ENCODE measurements at regions not wholly inside any gene's neighbourhood (a gene's known extent, or its start where the extent isn't known, plus 50 kb on each side); places are given as distances from the start of the nearest gene placed in this dataset.
A peak's percentile ranks its signal among the peaks of the same experiment; 100 is the strongest.

- in situ Hi-C loops (cut with MboI), result no loop called here
- H3K9ac ChIP-seq (ENCODE audit: insufficient read depth in 1 of 2, low read depth in 2 of 2, low read length in 2 of 2), result no peak overlapping the region
- ChIA-PET POLR2A (no interaction called here), CTCF (ENCODE audit: low intra/inter-chr PET ratio) (no interaction called here)
- H3K4me2 ChIP-seq (ENCODE audit: insufficient read depth, low read length), result no peak overlapping the region
- intact Hi-C loops (cut with micrococcal nuclease), result no loop called here
- H3K4me3 ChIP-seq, result no peak overlapping the region
- no peak overlapping the region; the same call in 2 of the 3 replicates for H3K27ac ChIP-seq (ENCODE audit: extremely low read depth, low read depth, low read length)
- no peaks in the 10 kb centered on the region for H3K36me3 ChIP-seq (ENCODE audit: control insufficient read depth, insufficient read depth, low read length)
- H3K79me2 ChIP-seq (ENCODE audit: control insufficient read depth, insufficient read depth, low read length), result no peaks in the 10 kb centered on the region
- H3K9me3 ChIP-seq (replicated peaks; ENCODE audit: control insufficient read depth, insufficient read depth, low read depth, low read length), result no peaks in the 10 kb centered on the region
- TF ChIP-seq RFX1 (IDR thresholded peaks at IDR 0.05), result peak; percentile 34; the same call in 1 of the 2 replicates
- no peak for TF ChIP-seq HMBOX1 (IDR thresholded peaks at IDR 0.05)
- no peak for FAIRE-seq
- WGBS (ENCODE audit: insufficient coverage, low coverage, missing lambda C conversion rate), result 54% methylated on average over 3 of the region's 3 CpGs
- no peaks in the 10 kb centered on the region for H3K9me1 ChIP-seq (ENCODE audit: control insufficient read depth, insufficient read depth, low read length)
- no peak for DNase-seq (ENCODE audit: extremely low read depth in 1 of 4, low spot score in 3 of 4)
- H2AFZ ChIP-seq (ENCODE audit: low read depth, low read length), result peak overlapping the region; percentile 62
- BruUV-seq (replicated peaks), result no TSS peak
- no peaks in the 10 kb centered on the region for H4K20me1 ChIP-seq (replicated peaks; ENCODE audit: control insufficient read depth, insufficient read depth, low read length)
- peak; percentile 65; the same call in 2 of the 3 replicates for ATAC-seq
- no peaks in the 10 kb centered on the region for H3K27me3 ChIP-seq (ENCODE audit: control insufficient read depth in 2 of 2, insufficient read depth in 2 of 2, low read length in 2 of 2)
- H3K4me1 ChIP-seq (replicated peaks in 1 of 2; ENCODE audit: control insufficient read depth in 2 of 2, insufficient read depth in 2 of 2, low read length in 2 of 2), result peaks cover 0 to 4% of the 10 kb centered on the region in 2 experiments; a peak in 2 of 5 replicates
Measured at GRCh38 chr2:215737477-215737876, 275.9 kb downstream of the MREG start.

DNA sequence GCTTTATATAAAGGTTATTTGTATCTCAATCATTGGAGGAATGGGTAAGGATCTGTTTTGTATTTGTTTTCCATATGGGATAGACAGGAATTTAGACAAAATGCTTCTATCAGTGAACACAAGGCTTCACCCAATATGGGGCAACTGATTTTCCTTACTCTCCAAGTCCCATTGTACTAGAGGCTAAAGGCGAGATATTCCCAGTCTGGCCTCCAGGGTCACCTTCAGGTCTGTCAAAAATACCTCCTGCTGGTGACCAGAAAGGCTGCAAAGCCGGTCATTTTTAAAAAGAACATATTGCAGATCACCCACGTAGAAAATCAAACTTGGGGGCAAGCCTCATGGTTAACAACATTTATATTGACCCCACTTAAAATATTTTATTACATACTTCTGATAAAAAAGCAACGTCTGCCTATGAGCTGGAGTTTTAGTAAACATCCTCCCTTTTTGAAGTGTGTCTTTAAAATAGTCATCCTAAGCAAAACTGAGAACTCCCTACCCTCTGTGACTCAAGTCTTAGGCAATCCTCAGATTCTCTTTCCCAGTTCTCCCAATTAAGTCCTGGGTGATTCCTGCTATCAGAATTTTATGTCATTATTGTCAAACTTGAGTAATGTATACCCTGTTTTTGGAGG lies 276.6 kb downstream of the MREG start:
- DNase-seq (ENCODE audit: extremely low read depth in 1 of 4, low spot score in 3 of 4) (peak; percentile 25 to 62 (median 28)), FAIRE-seq (peak; percentile 49), ATAC-seq (peak; percentile 93)
- 9% methylated on average over 4 of the region's 4 CpGs for WGBS (ENCODE audit: insufficient coverage, low coverage, missing lambda C conversion rate)
- H3K4me2 ChIP-seq (ENCODE audit: insufficient read depth, low read length), result no peak overlapping the region
- no peaks in the 10 kb centered on the region for H3K9me3 ChIP-seq (replicated peaks; ENCODE audit: control insufficient read depth, insufficient read depth, low read depth, low read length)
- H3K9ac ChIP-seq (ENCODE audit: insufficient read depth in 1 of 2, low read depth in 2 of 2, low read length in 2 of 2), result no peak overlapping the region
- H3K4me3 ChIP-seq, result no peak overlapping the region
- intact Hi-C loops (cut with micrococcal nuclease), result no loop called here
- in situ Hi-C loops (cut with MboI), result no loop called here
- peak overlapping the region; percentile 62 for H2AFZ ChIP-seq (ENCODE audit: low read depth, low read length)
- no peaks in the 10 kb centered on the region for H3K27me3 ChIP-seq (ENCODE audit: control insufficient read depth in 2 of 2, insufficient read depth in 2 of 2, low read length in 2 of 2)
- H3K79me2 ChIP-seq (ENCODE audit: control insufficient read depth, insufficient read depth, low read length), result no peaks in the 10 kb centered on the region
- CTCF ChIA-PET (ENCODE audit: low intra/inter-chr PET ratio), result interaction anchor here (0.6 kb wide), 2 partner anchors 90 to 186 kb away, joined by 3 read pairs; no protein-coding TSS in a partner anchor
- no peak overlapping the region for H3K27ac ChIP-seq (ENCODE audit: extremely low read depth, low read depth, low read length)
- POLR2A ChIA-PET, result no interaction called here
- H3K9me1 ChIP-seq (ENCODE audit: control insufficient read depth, insufficient read depth, low read length), result no peaks in the 10 kb centered on the region
- H3K4me1 ChIP-seq (replicated peaks in 1 of 2; ENCODE audit: control insufficient read depth in 2 of 2, insufficient read depth in 2 of 2, low read length in 2 of 2), result peaks cover 0 to 1% of the 10 kb centered on the region in 2 experiments; a peak in 2 of 5 replicates
- no TSS peak for BruUV-seq (replicated peaks)
- H3K36me3 ChIP-seq (ENCODE audit: control insufficient read depth, insufficient read depth, low read length), result no peaks in the 10 kb centered on the region
- H4K20me1 ChIP-seq (replicated peaks; ENCODE audit: control insufficient read depth, insufficient read depth, low read length), result no peaks in the 10 kb centered on the region
- TF ChIP-seq CHD2 (IDR thresholded peaks at IDR 0.05; ENCODE audit: low read depth, low read length) (no peak), NCOA4 (IDR thresholded peaks at IDR 0.05; ENCODE audit: partially characterized antibody) (no peak), HLTF (IDR thresholded peaks at IDR 0.05) (no peak), ESRRA (IDR thresholded peaks at IDR 0.05; ENCODE audit: borderline replicate concordance, low read depth) (peak; percentile 87), DMBX1 (CRISPR knock-in tag; IDR thresholded peaks at IDR 0.05; ENCODE audit: borderline replicate concordance) (no peak), CREM (IDR thresholded peaks at IDR 0.05; ENCODE audit: low read depth) (no peak), RAD21 (CRISPR knock-in tag; conservative IDR thresholded peaks at IDR 0.05 in 1 of 2, IDR thresholded peaks at IDR 0.05 in 1 of 2) (peak; percentile 28 to 43; a peak in 3 of 4 replicates), ATF7 (IDR thresholded peaks at IDR 0.05) (no peak), SREBF1 (IDR thresholded peaks at IDR 0.05; ENCODE audit: borderline replicate concordance, low read depth, low read length) (no peak), CEBPG (CRISPR knock-in tag; IDR thresholded peaks at IDR 0.05) (no peak), CEBPG (tag; conservative IDR thresholded peaks at IDR 0.05 in 1 of 2, IDR thresholded peaks at IDR 0.05 in 1 of 2) (0 out of 4 replicates have a peak, but pooled peaks of 1 of the 2 experiments have one; percentile 16), SMARCA4 (IDR thresholded peaks at IDR 0.05) (no peak), CTBP1 (IDR thresholded peaks at IDR 0.05; ENCODE audit: borderline replicate concordance) (no peak), SMC3 (conservative IDR thresholded peaks at IDR 0.05; ENCODE audit: insufficient read depth, low read depth, low read length) (0 out of 2 replicates have a peak, but pooled peaks have one; percentile 20)
